HG02678 (cell line): ENCODE measurements at regions not wholly inside any gene's neighbourhood (a gene's known extent, or its start where the extent isn't known, plus 50 kb on each side); places are given as distances from the start of the nearest gene placed in this dataset.
"Not testable (repeated sequence)": the region's sequence is repeated elsewhere in the genome, so short reads cannot be mapped to it uniquely, and the experiment has no call there.

Experiments used
- ATAC-seq: cut with Tn5 transposase; IDR thresholded peaks from one replicate; pipeline ENCODE4 v1.9.1; 2021; ENCODE audit warnings: mild to moderate bottlenecking, moderate library complexity; ENCODE audit not compliant: unreplicated experiment

GRCh38 chr17:77606865-77607210, 351.7 kb upstream of the TNRC6C start:
- ATAC-seq = no peak

- no peak for ATAC-seq
These were observed 350.9 kb upstream of the TNRC6C start for GRCh38 chr17:77607606-77608005.

GRCh38 chr17:77608431-77608830, 350.1 kb upstream of the TNRC6C start:
- no peak for ATAC-seq

- no peak for ATAC-seq
These were observed 348.7 kb upstream of the TNRC6C start for GRCh38 chr17:77609553-77610517.

- no peak for ATAC-seq
These were observed 348.0 kb upstream of the TNRC6C start for GRCh38 chr17:77610518-77610893.

GRCh38 chr17:77610972-77611521, 347.5 kb upstream of the TNRC6C start:
- ATAC-seq = no peak

- ATAC-seq = no peak
These were observed 346.6 kb upstream of the TNRC6C start for GRCh38 chr17:77611791-77612502.

GRCh38 chr17:77613218-77613617, 345.3 kb upstream of the TNRC6C start:
- ATAC-seq = no peak

- no peak for ATAC-seq
These were observed 344.9 kb upstream of the TNRC6C start for GRCh38 chr17:77613627-77614026.

- ATAC-seq = no peak
These were observed 342.7 kb upstream of the TNRC6C start for GRCh38 chr17:77615703-77616253.

GRCh38 chr17:77616254-77616731, 342.2 kb upstream of the TNRC6C start:
- no peak for ATAC-seq

GRCh38 chr17:77617516-77617915, 341.0 kb upstream of the TNRC6C start:
- ATAC-seq = no peak

GRCh38 chr17:77618173-77618572, 340.3 kb upstream of the TNRC6C start:
- no peak for ATAC-seq

GRCh38 chr17:77618731-77619130, 339.8 kb upstream of the TNRC6C start:
- ATAC-seq = no peak

GRCh38 chr17:77619326-77619725, 339.2 kb upstream of the TNRC6C start:
- ATAC-seq = no peak

GRCh38 chr17:77619851-77620250, 338.7 kb upstream of the TNRC6C start:
- ATAC-seq = no peak

GRCh38 chr17:77620282-77620681, 338.2 kb upstream of the TNRC6C start:
- no peak for ATAC-seq

GRCh38 chr17:77622084-77622483, 336.4 kb upstream of the TNRC6C start:
- not testable (repeated sequence) for ATAC-seq

- no peak for ATAC-seq
These were observed 335.9 kb upstream of the TNRC6C start for GRCh38 chr17:77622647-77623046.

GRCh38 chr17:77623321-77623720, 335.2 kb upstream of the TNRC6C start:
- ATAC-seq = not testable (repeated sequence)

GRCh38 chr17:77628035-77628434, 330.5 kb upstream of the TNRC6C start:
- ATAC-seq = no peak
